MCF 10A (cell line): ENCODE measurements at regions not wholly inside any gene's neighbourhood (a gene's known extent, or its start where the extent isn't known, plus 50 kb on each side); places are given as distances from the start of the nearest gene placed in this dataset.

Source experiments
- BruUV-seq: library from RNA; stranded (reverse); fragments of 400-500 nt; replicated peaks from 2 replicates; lab custom pipeline; 2021; lab: Mats Ljungman, UMichigan
- CTCF ChIA-PET: fragments of 300-600 bp; sonication (Branson Sonifier 250); formaldehyde crosslinking; extraction: SDS; loops from one replicate; lab custom pipeline; 2021; ENCODE audit warnings: antibody characterized with exemption, inconsistent platforms; lab: Yijun Ruan, JAX
- POLR2A ChIA-PET: fragments of 300-600, 350-650 bp; sonication (Branson Sonifier 250); formaldehyde crosslinking; extraction: SDS; loops from one replicate; lab custom pipeline; 2020; ENCODE audit warnings: antibody characterized with exemption, inconsistent platforms; lab: Yijun Ruan, JAX
- DNase-seq: peaks from one replicate; pipeline ENCODE4 v3.0.0-alpha.2; 2018; ENCODE audit not compliant: unreplicated experiment
- H3K27ac Mint-ChIP-seq: one replicate; pipeline ENCODE4 v1.8.0; 2022; ENCODE audit warnings: mild to moderate bottlenecking, low read depth, mixed read lengths; ENCODE audit not compliant: unreplicated experiment
- H3K27me3 Mint-ChIP-seq: one replicate; pipeline ENCODE4 v1.8.0; 2022; ENCODE audit warnings: mixed read lengths; ENCODE audit not compliant: insufficient read depth, unreplicated experiment
- H3K36me3 Mint-ChIP-seq: one replicate; pipeline ENCODE4 v1.8.0; 2022; ENCODE audit warnings: mild to moderate bottlenecking, moderate library complexity, mixed read lengths; ENCODE audit not compliant: insufficient read depth, unreplicated experiment
- H3K4me1 Mint-ChIP-seq: one replicate; pipeline ENCODE4 v1.8.0; 2022; ENCODE audit warnings: mixed read lengths; ENCODE audit not compliant: insufficient read depth, unreplicated experiment
- H3K4me3 Mint-ChIP-seq: one replicate; pipeline ENCODE4 v1.8.0; 2022; ENCODE audit warnings: mild to moderate bottlenecking, moderate library complexity, mixed read lengths; ENCODE audit not compliant: unreplicated experiment
- H3K9me3 Mint-ChIP-seq: one replicate; pipeline ENCODE4 v1.8.0; 2022; ENCODE audit warnings: mixed read lengths; ENCODE audit not compliant: unreplicated experiment
- CTCF ChIP-seq: fragments of 200-600 bp; IDR thresholded peaks from one replicate; pipeline ENCODE4 v1.8.0; 2022; ENCODE audit warnings: antibody characterized with exemption, mild to moderate bottlenecking; ENCODE audit not compliant: unreplicated experiment
- intact Hi-C: fragments of 100-400 bp; cut with micrococcal nuclease; formaldehyde crosslinking; loops from 2 replicates; pipeline ENCODE4 v1.14.1; 2022

GRCh38 chr22:49320714-49321476, 506.8 kb downstream of the BRD1 start:
- H3K9me3 Mint-ChIP-seq, result peaks cover 33% of the 10 kb centered on the region
- no peaks in the 10 kb centered on the region for H3K27me3 Mint-ChIP-seq
- ChIA-PET POLR2A (no interaction called here), CTCF (no interaction called here)
- intact Hi-C loops, result no loop called here
- no peaks in the 10 kb centered on the region for H3K36me3 Mint-ChIP-seq
- no TSS peak for BruUV-seq
- H3K27ac Mint-ChIP-seq, result no peak overlapping the region
- no peak for TF ChIP-seq CTCF
- no peaks in the 10 kb centered on the region for H3K4me1 Mint-ChIP-seq
- no peak for DNase-seq
- H3K4me3 Mint-ChIP-seq, result no peak overlapping the region

GRCh38 chr22:49317369-49317768, 510.3 kb downstream of the BRD1 start:
- DNase-seq, result no peak
- CTCF ChIA-PET, result no interaction called here
- no peak for TF ChIP-seq CTCF
- no TSS peak for BruUV-seq
- Mint-ChIP-seq H3K4me3 (no peak overlapping the region), H3K27me3 (no peaks in the 10 kb centered on the region), H3K27ac (no peak overlapping the region), H3K4me1 (no peaks in the 10 kb centered on the region), H3K36me3 (no peaks in the 10 kb centered on the region), H3K9me3 (peaks cover 39% of the 10 kb centered on the region)
- POLR2A ChIA-PET, result no interaction called here
- intact Hi-C loops, result no loop called here

DNA sequence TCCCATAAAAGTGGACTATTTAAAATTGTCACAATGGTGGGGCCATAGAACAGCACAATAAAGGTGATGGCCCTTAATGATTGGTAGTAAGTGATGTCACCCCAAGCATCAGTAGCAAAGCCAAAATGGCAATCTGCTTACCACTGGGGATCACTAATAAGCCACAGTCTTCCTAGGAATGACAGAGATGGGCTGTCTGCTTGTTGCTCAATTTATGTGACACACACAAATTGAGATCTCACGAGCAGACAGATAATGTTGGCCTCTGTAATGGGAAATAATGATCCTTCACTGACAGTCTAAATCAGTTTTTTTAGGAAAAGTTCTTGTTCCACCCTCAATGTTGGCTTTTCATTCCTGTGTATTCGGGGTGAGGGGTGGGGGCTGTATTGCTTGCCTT, 515.1 kb downstream of the BRD1 start:
- TF ChIP-seq CTCF, result no peak
- CTCF ChIA-PET, result no interaction called here
- Mint-ChIP-seq H3K36me3 (no peaks in the 10 kb centered on the region), H3K9me3 (peaks cover 43% of the 10 kb centered on the region), H3K27me3 (no peaks in the 10 kb centered on the region), H3K4me3 (no peak overlapping the region), H3K4me1 (no peaks in the 10 kb centered on the region), H3K27ac (no peak overlapping the region)
- no peak for DNase-seq
- POLR2A ChIA-PET, result no interaction called here
- BruUV-seq, result no TSS peak
- intact Hi-C loops, result no loop called here

DNA sequence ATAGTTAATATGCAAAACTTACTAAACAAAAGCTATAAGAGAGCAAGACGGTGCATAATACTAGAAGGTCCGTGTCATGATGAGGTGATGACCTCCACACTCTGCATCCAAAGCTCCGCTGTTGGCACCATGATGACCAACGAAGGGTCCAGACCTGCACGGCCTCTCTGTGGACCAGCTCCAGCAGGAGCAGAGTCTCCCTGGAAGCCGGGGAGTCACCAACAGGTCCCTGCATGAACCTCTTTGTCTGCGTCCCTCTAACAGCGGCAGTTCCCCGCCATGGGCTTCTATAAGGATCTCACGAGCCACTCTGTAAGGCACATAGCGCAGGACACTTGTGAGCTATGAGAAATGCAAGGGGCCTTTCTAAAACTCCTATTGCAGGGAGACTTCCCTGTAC, 517.3 kb downstream of the BRD1 start:
- no peak overlapping the region for H3K4me3 Mint-ChIP-seq
- no peak for DNase-seq
- POLR2A ChIA-PET, result no interaction called here
- no peaks in the 10 kb centered on the region for H3K36me3 Mint-ChIP-seq
- H3K9me3 Mint-ChIP-seq, result peaks cover 45% of the 10 kb centered on the region
- no peaks in the 10 kb centered on the region for H3K4me1 Mint-ChIP-seq
- no peak for TF ChIP-seq CTCF
- CTCF ChIA-PET, result no interaction called here
- H3K27me3 Mint-ChIP-seq, result no peaks in the 10 kb centered on the region
- no TSS peak for BruUV-seq
- no peak overlapping the region for H3K27ac Mint-ChIP-seq
- intact Hi-C loops, result no loop called here
